ENCODE measurements at regions not wholly inside any gene's neighbourhood (a gene's known extent, or its start where the extent isn't known, plus 50 kb on each side); places are given as distances from the start of the nearest gene placed in this dataset.

- Histone ChIP-seq H3K27me3 (ENCODE audit: insufficient read depth, low read length) (no peaks in the 10 kb centered on the region), H3K27ac (ENCODE audit: low read depth, low read length) (no peak overlapping the region), H3K4me1 (ENCODE audit: control insufficient read depth, insufficient read depth, low read length, unreplicated experiment) (no peaks in the 10 kb centered on the region), H3K4me3 (ENCODE audit: low read depth, low read length) (no peak overlapping the region), H2AFZ (ENCODE audit: low read length, unreplicated experiment) (no peak overlapping the region), H3K79me2 (ENCODE audit: control insufficient read depth, insufficient read depth, low read length, unreplicated experiment) (no peaks in the 10 kb centered on the region), H3K36me3 (ENCODE audit: insufficient read depth, low read length) (no peaks in the 10 kb centered on the region)
These were observed 401.6 kb downstream of the NR2F1-AS1 start for GRCh38 chr5:93179466-93179865.

GRCh38 chr5:93174930-93175329, 406.1 kb downstream of the NR2F1-AS1 start:
- H3K27me3 ChIP-seq (ENCODE audit: insufficient read depth, low read length): no peaks in the 10 kb centered on the region
- no peaks in the 10 kb centered on the region for H3K36me3 ChIP-seq (ENCODE audit: insufficient read depth, low read length)
- H3K4me1 ChIP-seq (ENCODE audit: control insufficient read depth, insufficient read depth, low read length, unreplicated experiment): no peaks in the 10 kb centered on the region
- no peak overlapping the region for H3K4me3 ChIP-seq (ENCODE audit: low read depth, low read length)
- no peak overlapping the region for H2AFZ ChIP-seq (ENCODE audit: low read length, unreplicated experiment)
- no peaks in the 10 kb centered on the region for H3K79me2 ChIP-seq (ENCODE audit: control insufficient read depth, insufficient read depth, low read length, unreplicated experiment)
- no peak overlapping the region for H3K27ac ChIP-seq (ENCODE audit: low read depth, low read length)

GRCh38 chr5:93165559-93165958, 415.5 kb downstream of the NR2F1-AS1 start:
- peaks cover 5% of the 10 kb centered on the region for H3K79me2 ChIP-seq (ENCODE audit: control insufficient read depth, insufficient read depth, low read length, unreplicated experiment)
- no peak overlapping the region for H2AFZ ChIP-seq (ENCODE audit: low read length, unreplicated experiment)
- no peaks in the 10 kb centered on the region for H3K36me3 ChIP-seq (ENCODE audit: insufficient read depth, low read length)
- H3K4me1 ChIP-seq (ENCODE audit: control insufficient read depth, insufficient read depth, low read length, unreplicated experiment): peaks cover 46% of the 10 kb centered on the region
- no peak overlapping the region for H3K4me3 ChIP-seq (ENCODE audit: low read depth, low read length)
- H3K27ac ChIP-seq (ENCODE audit: low read depth, low read length): no peak overlapping the region
- no peaks in the 10 kb centered on the region for H3K27me3 ChIP-seq (ENCODE audit: insufficient read depth, low read length)

GRCh38 chr5:93164690-93165089, 416.3 kb downstream of the NR2F1-AS1 start:
- Histone ChIP-seq H3K36me3 (ENCODE audit: insufficient read depth, low read length) (no peaks in the 10 kb centered on the region), H2AFZ (ENCODE audit: low read length, unreplicated experiment) (no peak overlapping the region), H3K4me3 (ENCODE audit: low read depth, low read length) (no peak overlapping the region), H3K27ac (ENCODE audit: low read depth, low read length) (peak overlapping the region; percentile 94), H3K27me3 (ENCODE audit: insufficient read depth, low read length) (no peaks in the 10 kb centered on the region), H3K4me1 (ENCODE audit: control insufficient read depth, insufficient read depth, low read length, unreplicated experiment) (peaks cover 52% of the 10 kb centered on the region), H3K79me2 (ENCODE audit: control insufficient read depth, insufficient read depth, low read length, unreplicated experiment) (peaks cover 12% of the 10 kb centered on the region)

- H3K36me3 ChIP-seq (ENCODE audit: insufficient read depth, low read length): no peaks in the 10 kb centered on the region
- H2AFZ ChIP-seq (ENCODE audit: low read length, unreplicated experiment): no peak overlapping the region
- H3K27ac ChIP-seq (ENCODE audit: low read depth, low read length): peak overlapping the region; percentile 94
- peak overlapping the region; percentile 61 for H3K4me3 ChIP-seq (ENCODE audit: low read depth, low read length)
- no peaks in the 10 kb centered on the region for H3K27me3 ChIP-seq (ENCODE audit: insufficient read depth, low read length)
- peaks cover 52% of the 10 kb centered on the region for H3K4me1 ChIP-seq (ENCODE audit: control insufficient read depth, insufficient read depth, low read length, unreplicated experiment)
- H3K79me2 ChIP-seq (ENCODE audit: control insufficient read depth, insufficient read depth, low read length, unreplicated experiment): peaks cover 16% of the 10 kb centered on the region
These were observed 417.9 kb downstream of the NR2F1-AS1 start for GRCh38 chr5:93163010-93163663.

GRCh38 chr5:93161661-93162654, 419.1 kb downstream of the NR2F1-AS1 start:
- peak overlapping the region; percentile 51 for H2AFZ ChIP-seq (ENCODE audit: low read length, unreplicated experiment)
- peaks cover 16% of the 10 kb centered on the region for H3K79me2 ChIP-seq (ENCODE audit: control insufficient read depth, insufficient read depth, low read length, unreplicated experiment)
- peak overlapping the region; percentile 61 for H3K4me3 ChIP-seq (ENCODE audit: low read depth, low read length)
- peaks cover 52% of the 10 kb centered on the region for H3K4me1 ChIP-seq (ENCODE audit: control insufficient read depth, insufficient read depth, low read length, unreplicated experiment)
- no peaks in the 10 kb centered on the region for H3K36me3 ChIP-seq (ENCODE audit: insufficient read depth, low read length)
- H3K27ac ChIP-seq (ENCODE audit: low read depth, low read length): peak overlapping the region; percentile 94
- no peaks in the 10 kb centered on the region for H3K27me3 ChIP-seq (ENCODE audit: insufficient read depth, low read length)

- no peak overlapping the region for H2AFZ ChIP-seq (ENCODE audit: low read length, unreplicated experiment)
- peaks cover 16% of the 10 kb centered on the region for H3K79me2 ChIP-seq (ENCODE audit: control insufficient read depth, insufficient read depth, low read length, unreplicated experiment)
- no peak overlapping the region for H3K27ac ChIP-seq (ENCODE audit: low read depth, low read length)
These were observed 422.2 kb downstream of the NR2F1-AS1 start for GRCh38 chr5:93158841-93159240.

GRCh38 chr5:93156566-93156965, 424.5 kb downstream of the NR2F1-AS1 start:
- Histone ChIP-seq H3K4me1 (ENCODE audit: control insufficient read depth, insufficient read depth, low read length, unreplicated experiment) (peaks cover 44% of the 10 kb centered on the region), H3K36me3 (ENCODE audit: insufficient read depth, low read length) (0 out of 2 replicates have a peak, but pooled peaks cover 4% of the 10 kb centered on the region), H2AFZ (ENCODE audit: low read length, unreplicated experiment) (no peak overlapping the region), H3K4me3 (ENCODE audit: low read depth, low read length) (no peak overlapping the region), H3K27me3 (ENCODE audit: insufficient read depth, low read length) (no peaks in the 10 kb centered on the region), H3K27ac (ENCODE audit: low read depth, low read length) (no peak overlapping the region), H3K79me2 (ENCODE audit: control insufficient read depth, insufficient read depth, low read length, unreplicated experiment) (peaks cover 20% of the 10 kb centered on the region)

More at GRCh38 chr5:93158841-93159240, 422.2 kb downstream of the NR2F1-AS1 start:
- Histone ChIP-seq H3K36me3 (ENCODE audit: insufficient read depth, low read length) (0 out of 2 replicates have a peak, but pooled peaks cover 4% of the 10 kb centered on the region), H3K4me1 (ENCODE audit: control insufficient read depth, insufficient read depth, low read length, unreplicated experiment) (peaks cover 47% of the 10 kb centered on the region), H3K4me3 (ENCODE audit: low read depth, low read length) (no peak overlapping the region), H3K27me3 (ENCODE audit: insufficient read depth, low read length) (no peaks in the 10 kb centered on the region)

- Histone ChIP-seq H3K4me3 (ENCODE audit: low read depth, low read length) (no peak overlapping the region), H3K4me1 (ENCODE audit: control insufficient read depth, insufficient read depth, low read length, unreplicated experiment) (peaks cover 42% of the 10 kb centered on the region), H3K27ac (ENCODE audit: low read depth, low read length) (no peak overlapping the region), H3K36me3 (ENCODE audit: insufficient read depth, low read length) (0 out of 2 replicates have a peak, but pooled peaks cover 4% of the 10 kb centered on the region), H3K27me3 (ENCODE audit: insufficient read depth, low read length) (no peaks in the 10 kb centered on the region), H2AFZ (ENCODE audit: low read length, unreplicated experiment) (no peak overlapping the region), H3K79me2 (ENCODE audit: control insufficient read depth, insufficient read depth, low read length, unreplicated experiment) (peaks cover 6% of the 10 kb centered on the region)
These were observed 426.5 kb downstream of the NR2F1-AS1 start for GRCh38 chr5:93154535-93154934.

- Histone ChIP-seq H3K79me2 (ENCODE audit: control insufficient read depth, insufficient read depth, low read length, unreplicated experiment) (peaks cover 4% of the 10 kb centered on the region), H2AFZ (ENCODE audit: low read length, unreplicated experiment) (no peak overlapping the region), H3K27ac (ENCODE audit: low read depth, low read length) (no peak overlapping the region), H3K27me3 (ENCODE audit: insufficient read depth, low read length) (no peaks in the 10 kb centered on the region), H3K36me3 (ENCODE audit: insufficient read depth, low read length) (0 out of 2 replicates have a peak, but pooled peaks cover 4% of the 10 kb centered on the region), H3K4me1 (ENCODE audit: control insufficient read depth, insufficient read depth, low read length, unreplicated experiment) (peaks cover 42% of the 10 kb centered on the region), H3K4me3 (ENCODE audit: low read depth, low read length) (no peak overlapping the region)
These were observed 427.6 kb downstream of the NR2F1-AS1 start for GRCh38 chr5:93153461-93153860.
